GM18498 (cell line): ENCODE measurements at regions not wholly inside any gene's neighbourhood (a gene's known extent, or its start where the extent isn't known, plus 50 kb on each side); places are given as distances from the start of the nearest gene placed in this dataset.

Experiments used
- ATAC-seq: cut with Tn5 transposase; IDR thresholded peaks from one replicate; pipeline ENCODE4 v1.9.1; 2021; ENCODE audit warnings: mild to moderate bottlenecking, moderate library complexity; ENCODE audit not compliant: unreplicated experiment

DNA sequence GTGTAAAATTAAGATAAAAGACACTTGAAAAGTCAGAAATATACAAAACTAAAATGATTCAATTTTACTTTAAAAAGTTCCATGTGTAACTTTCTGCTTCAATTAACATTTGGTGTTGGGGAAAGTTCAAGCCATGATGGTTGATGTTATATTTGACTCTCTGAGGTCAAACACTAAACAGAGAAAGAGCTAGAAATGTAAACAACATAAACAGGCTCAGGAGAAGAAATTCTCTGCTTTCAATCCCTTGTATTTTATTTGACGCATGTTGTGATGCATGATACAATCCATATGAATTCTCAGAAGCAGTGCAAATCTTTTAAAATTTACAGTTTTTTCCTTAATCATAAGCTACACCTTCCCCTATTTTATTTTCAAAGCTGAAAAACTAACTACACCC is 822.4 kb downstream of the PCDH18 start:
- ATAC-seq: no peak

DNA sequence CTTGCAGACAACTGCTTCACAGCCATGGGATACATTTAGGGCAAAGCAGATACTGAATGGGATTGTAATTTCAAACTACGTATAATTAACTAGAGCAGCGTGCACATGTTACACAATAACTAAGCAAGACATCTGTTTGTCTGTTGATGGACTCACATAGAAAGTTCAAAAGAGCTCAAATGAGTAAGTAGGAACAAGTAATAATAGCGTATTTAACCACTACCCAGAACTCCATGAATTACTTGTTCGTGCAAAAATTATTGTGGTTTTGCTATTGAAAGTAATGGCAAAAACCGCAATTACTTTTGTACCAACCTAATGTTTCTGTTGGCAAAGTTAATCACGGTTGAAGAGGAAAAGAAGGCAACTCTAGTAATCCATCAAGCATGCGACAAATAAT is 825.4 kb downstream of the PCDH18 start:
- ATAC-seq: no peak

DNA sequence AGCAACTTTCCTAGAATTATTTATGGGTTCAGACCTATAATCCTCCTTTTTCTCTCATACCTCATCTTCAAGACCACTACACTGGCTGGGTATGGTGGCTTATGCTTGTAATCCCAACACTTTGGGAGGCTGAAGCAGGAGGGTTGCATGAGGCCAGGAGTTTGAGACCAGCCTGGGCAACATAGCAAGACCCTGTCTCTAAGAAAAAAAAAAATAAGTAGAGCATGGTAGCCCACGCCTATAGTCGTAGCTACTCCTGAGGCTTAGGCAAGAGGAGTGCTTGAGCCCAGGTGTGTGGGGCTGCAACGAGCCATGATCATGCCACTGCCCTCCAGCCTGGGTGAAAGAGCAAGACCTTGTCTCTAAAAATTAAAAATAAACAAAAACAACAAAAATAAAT is 832.4 kb downstream of the PCDH18 start:
- no peak for ATAC-seq

DNA sequence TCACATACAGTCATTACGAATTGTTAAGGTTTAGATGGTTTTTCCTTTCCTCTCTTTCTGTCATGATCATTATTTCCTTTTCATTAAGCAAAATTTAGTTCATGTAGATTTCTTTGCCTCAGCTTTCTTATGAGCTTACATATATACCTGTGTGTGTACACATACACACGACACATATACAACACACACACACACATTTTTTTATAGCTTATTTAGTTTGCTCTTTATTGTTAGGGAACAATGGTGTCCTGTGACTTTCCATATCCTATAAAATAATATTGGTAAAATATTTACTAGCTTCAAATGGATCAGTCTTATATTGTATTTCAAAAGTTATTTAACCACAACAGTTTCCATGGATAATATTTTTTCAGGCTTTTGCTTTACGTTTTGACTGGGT is 840.7 kb downstream of the PCDH18 start:
- no peak for ATAC-seq

DNA sequence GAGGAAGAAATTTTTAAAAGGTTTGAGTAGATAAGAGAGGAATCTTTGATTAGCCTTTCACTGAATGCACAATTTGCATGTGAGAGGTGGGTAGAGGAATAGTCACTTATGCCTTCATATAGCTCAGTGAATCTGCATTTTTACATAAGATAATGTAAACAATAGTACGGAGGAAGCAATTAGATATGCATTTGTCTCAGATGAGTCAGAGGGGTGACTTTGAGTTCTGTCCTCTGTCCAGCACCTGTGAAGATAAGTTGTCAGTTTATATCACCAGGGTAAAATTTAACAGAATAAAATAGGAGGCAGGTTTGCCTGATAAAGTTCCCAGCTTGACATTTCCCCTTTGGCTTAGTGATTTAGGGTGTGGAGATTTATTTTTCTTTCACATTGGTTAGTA is 841.9 kb downstream of the PCDH18 start:
- no peak for ATAC-seq

DNA sequence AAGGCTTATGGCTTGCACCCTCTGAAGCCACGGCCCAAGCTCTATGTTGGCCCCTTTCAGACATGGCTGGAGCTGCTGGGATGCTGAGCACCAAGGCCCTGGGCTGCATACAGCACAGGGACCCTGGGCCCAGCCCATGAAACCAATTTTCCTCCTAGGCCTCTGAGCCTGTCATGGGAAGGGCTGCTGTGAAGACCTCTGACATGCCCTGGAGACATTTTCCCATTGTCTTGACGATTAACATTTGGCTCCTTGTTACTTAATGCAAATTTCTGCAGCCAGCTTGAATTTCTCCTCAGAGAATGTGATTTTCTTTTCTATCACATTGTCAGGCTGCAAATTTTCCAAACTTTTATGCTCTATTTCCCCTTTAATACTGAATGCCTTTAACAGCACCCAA is 844.7 kb downstream of the PCDH18 start:
- ATAC-seq: no peak

DNA sequence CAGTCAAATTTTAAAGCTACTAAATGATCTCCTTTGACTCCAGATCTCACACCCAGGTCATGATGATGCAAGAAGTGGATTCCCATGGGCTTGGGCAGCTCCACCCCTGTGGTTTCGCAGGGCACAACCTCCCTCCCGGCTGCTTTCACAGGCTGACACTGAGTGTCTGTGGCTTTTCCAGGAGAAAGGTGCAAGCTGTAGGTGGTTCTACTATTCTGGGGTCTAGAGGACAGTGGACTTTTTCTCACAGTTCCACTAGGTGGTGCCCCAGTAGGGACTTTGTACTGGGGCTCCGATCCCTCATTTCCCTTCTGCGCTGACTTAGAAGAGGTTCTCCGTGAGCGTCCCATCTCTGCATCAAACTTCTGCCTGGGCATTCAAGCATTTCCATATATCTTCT is 845.2 kb downstream of the PCDH18 start:
- no peak for ATAC-seq

DNA sequence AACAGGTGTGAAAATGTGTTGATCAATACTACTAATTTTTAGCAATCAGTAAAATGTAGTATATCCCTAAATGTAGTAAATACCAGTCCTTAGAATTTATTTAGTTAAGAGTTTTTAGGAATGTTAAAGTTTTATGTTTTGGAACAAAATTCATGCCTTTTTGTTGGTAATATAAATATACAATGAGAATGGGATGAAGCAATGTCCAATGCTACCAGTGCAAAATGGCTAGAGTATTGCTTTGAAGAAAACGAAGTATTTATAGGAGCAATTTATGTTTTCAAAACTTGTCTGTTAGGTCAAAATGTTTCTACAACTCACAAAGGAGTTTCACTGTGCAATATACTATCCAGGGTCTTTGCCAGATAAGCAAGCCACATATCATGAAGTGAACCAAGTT is 851.5 kb downstream of the PCDH18 start:
- no peak for ATAC-seq

DNA sequence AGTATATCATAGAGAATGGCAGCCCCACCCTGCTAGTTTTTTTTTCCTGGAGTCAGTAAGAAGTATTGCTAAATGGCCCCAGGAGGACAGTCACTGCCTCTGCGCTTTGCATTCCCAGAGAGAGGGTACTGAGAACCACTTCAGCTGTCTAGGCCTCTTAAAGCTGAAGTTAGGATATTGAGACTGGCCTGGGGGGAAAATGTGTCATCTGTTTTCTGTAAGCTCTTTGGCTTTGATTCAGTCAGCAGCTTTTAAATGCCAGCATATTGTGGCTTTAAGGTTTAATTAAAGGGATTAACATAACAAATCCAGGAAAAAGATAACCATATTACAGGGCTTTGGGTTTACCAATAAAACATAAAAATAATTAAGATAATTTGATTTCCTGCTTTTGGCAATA is 852.0 kb downstream of the PCDH18 start:
- no peak for ATAC-seq

DNA sequence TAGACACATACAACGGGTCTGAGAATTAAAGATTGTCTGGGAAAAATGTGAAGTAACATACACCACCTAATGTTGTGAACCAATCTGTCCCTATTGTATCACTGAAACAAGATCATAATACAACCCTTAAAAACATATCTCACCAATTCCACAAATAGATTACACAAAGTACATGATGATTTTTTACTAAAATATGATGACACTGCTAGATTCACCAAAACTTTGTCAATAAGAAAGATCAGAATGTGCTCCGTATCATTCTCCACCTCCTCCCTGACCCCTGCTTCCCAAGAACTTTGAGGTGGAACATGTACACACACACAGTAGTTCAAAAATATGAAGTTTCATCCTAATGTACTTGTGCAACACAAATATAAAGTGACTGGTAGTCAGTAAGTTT is 862.0 kb downstream of the PCDH18 start:
- ATAC-seq: no peak

DNA sequence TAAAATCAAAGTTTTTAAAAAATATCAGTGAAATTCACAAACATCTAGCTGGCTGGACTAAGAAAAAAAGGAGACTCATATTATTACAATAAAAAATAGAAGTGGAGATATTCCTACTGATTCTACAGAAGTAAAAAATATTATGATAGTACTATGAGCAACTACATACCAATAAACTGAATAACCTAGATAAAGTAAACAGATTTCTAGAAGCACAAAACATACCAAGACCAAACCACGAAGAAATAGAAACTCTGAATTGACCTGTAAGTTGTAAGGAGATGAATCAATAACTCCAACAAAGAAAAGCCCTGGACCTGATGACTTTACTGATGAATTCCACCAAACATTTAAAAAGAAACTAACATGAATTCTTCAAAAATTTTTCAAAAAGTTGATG is 867.3 kb downstream of the PCDH18 start:
- no peak for ATAC-seq

DNA sequence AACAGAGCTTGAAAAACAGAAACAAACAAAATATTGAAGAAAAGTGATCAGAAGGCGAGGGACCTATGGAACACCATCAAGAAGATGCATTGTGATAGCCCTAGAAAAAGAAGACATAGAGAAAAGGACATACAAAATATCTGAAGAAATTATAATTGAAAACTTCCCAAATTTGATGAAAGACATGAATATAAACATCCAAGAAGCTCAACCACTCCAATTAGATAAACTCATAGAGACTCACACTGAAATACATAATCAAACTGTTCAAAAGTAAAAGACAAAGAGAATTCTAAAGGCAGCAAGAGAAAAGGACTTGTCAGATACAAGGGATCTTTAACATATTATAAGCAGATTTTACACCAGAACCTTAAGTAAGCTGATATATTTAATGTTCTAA is 869.8 kb downstream of the PCDH18 start:
- ATAC-seq: no peak

DNA sequence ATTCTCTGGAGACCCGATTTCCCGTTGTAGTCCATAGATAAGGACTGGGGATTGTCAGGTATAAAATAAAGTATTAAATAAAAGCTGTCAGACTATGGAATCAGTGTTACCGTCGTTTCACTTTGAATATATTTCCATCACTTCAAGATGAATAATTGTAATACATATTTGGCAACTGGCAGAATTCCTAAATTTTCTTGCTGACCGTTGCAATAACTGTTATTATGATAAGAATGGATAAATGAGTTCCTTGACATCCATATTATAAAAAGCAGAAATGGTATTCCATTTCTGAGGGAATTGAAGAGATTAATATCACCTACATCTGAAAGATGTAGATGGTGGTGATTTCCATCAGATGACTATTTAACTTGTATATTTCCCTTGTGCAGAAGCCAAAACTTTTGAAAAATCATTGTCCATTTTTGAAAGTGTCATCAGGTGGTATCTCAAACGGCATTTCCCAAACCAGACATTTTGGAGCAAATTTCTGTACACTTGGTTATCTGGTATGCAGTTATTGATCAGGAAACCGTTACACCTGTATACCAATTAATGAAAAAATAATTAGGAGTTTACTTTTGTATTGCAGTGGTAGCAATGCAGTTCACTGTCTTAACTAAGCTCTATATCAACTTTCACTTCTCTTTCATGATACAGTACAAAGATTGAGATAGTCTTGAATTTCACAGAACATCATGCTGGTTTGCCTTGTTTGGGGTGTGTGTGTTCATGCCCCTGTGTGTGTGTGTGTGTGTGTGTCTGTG is 878.5 kb downstream of the PCDH18 start:
- ATAC-seq: no peak

DNA sequence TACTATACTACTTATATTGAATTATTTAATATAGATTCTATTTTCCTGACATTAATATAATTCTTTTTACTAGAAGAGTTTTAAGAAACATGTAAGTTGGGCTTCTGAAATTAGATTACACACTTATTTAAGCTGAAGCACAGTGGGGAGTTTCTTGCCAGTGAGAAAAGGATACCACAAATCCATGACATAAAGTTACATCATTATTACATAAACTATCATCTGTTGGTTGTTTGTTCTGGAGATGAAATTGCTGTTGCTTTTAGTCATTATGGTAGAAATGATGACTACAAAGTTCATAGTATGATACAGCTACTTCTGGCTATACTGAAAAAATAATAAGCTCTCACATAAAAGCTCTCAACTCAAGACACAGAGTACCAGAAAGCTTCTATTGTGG is 880.4 kb downstream of the PCDH18 start:
- ATAC-seq: no peak

- peak; percentile 43 for ATAC-seq
Measured at GRCh38 chr4:136651278-136651667, 881.0 kb downstream of the PCDH18 start.

GRCh38 chr4:136650541-136651277 is 881.6 kb downstream of the PCDH18 start:
- ATAC-seq: peak; percentile 84

GRCh38 chr4:136644279-136644678 is 888.0 kb downstream of the PCDH18 start:
- ATAC-seq: no peak

- ATAC-seq: no peak
Measured at GRCh38 chr4:136643416-136643815, 888.9 kb downstream of the PCDH18 start.

GRCh38 chr4:136637071-136637777 is 895.1 kb downstream of the PCDH18 start:
- no peak for ATAC-seq

GRCh38 chr4:136636155-136636554 is 896.1 kb downstream of the PCDH18 start:
- ATAC-seq: no peak

DNA sequence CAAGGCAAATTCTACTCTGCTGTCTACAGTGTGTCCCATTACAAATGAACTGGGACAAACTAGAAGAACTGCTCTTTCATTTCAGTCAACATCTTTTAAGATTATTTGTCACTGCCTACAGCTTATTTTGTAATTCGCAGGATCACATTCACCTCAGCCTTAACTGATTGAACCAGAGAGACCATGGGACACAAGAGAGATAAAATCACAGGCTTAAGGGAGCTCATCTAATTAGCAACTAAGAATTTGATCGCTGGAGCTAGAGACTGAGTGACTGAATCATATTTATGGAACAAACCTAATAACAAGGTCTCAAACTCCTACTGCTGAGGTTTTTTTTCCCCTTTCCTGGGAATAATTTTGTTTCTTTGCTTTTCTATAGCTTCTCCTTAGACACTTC is 898.2 kb downstream of the PCDH18 start:
- ATAC-seq: no peak

DNA sequence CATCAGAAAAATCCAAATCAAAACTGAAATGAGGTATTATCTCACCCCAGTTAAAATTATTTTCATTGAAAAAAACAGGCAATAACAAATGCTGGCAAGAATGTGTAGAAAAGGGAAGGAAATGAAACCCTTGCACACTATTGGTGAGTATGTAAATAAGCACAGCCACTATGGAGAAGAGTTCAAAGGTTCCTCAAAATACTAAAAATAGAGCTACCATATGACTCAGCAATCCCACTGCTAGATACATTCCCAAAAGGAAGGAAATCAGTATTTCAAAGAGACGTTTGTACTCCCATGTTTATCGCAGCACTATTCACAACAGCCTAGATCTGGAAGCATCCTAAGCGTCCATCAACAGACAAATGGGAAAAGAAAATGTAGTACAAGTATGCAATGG is 932.4 kb downstream of the PCDH18 start:
- ATAC-seq: no peak
